SK-N-MC (cell line): ENCODE measurements at regions not wholly inside any gene's neighbourhood (a gene's known extent, or its start where the extent isn't known, plus 50 kb on each side); places are given as distances from the start of the nearest gene placed in this dataset.

Experiments
- FOXP2 ChIP-seq: optimal IDR thresholded peaks from 2 replicates; pipeline ENCODE3; 2011; ENCODE audit warnings: mild to moderate bottlenecking, moderate library complexity; ENCODE audit not compliant: insufficient read depth; ENCODE audit errors: extremely low read length, control extremely low read depth
- POLR2AphosphoS5 ChIP-seq: IDR thresholded peaks from 2 replicates; pipeline ENCODE4 v1.6.1; 2012; ENCODE audit warnings: mild to moderate bottlenecking, low read depth, low read length, borderline replicate concordance

DNA sequence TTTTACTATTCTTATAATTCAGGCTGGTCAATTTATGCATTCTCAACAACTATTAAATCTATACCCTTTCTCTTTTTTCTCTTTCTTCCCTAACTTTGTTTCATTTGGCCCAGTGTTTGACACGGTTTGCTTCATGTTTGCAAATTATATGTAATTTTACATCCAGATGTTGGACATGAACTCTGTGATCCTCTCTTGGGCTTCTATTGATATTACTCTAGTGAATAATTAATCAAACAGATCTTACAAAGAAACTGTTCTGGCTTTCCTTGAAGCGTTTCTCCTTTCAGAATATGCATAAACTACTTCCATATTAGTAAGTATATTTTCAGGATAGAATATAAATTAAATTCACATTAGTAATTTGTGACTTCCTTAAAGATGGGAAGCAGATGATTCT, 225.1 kb upstream of the TMEFF2 start:
- no peak for TF ChIP-seq POLR2AphosphoS5
- TF ChIP-seq FOXP2: no peak
